DOHH2 (cell line): ENCODE measurements at regions not wholly inside any gene's neighbourhood (a gene's known extent, or its start where the extent isn't known, plus 50 kb on each side); places are given as distances from the start of the nearest gene placed in this dataset.

Experiments used
- CTCF ChIP-seq: fragments of 200-600 bp; sonication (generic); IDR thresholded peaks from one replicate; pipeline ENCODE4 v1.5.1; 2014; ENCODE audit warnings: antibody characterized with exemption, mild to moderate bottlenecking, low read depth, low read length; ENCODE audit not compliant: poor library complexity, severe bottlenecking
- EZH2phosphoT487 ChIP-seq: fragments of 200-600 bp; sonication (generic); IDR thresholded peaks from 2 replicates; pipeline ENCODE4 v1.6.1; 2017; ENCODE audit warnings: borderline replicate concordance, mild to moderate bottlenecking, antibody characterized with exemption, low read length, moderate library complexity, mixed read lengths

GRCh38 chr7:142488036-142488633 is 230.3 kb upstream of the PRSS58 start:
- TF ChIP-seq CTCF: no peak
- TF ChIP-seq EZH2phosphoT487: no peak
